ENCODE measurements at regions not wholly inside any gene's neighbourhood (a gene's known extent, or its start where the extent isn't known, plus 50 kb on each side); places are given as distances from the start of the nearest gene placed in this dataset.

- no peak for TF ChIP-seq POLR2A (IDR thresholded peaks at IDR 0.05; ENCODE audit: low read length)
- TF ChIP-seq GATA1 (IDR thresholded peaks at IDR 0.05; ENCODE audit: low read depth, low read length), result no peak
These were observed 505.7 kb upstream of the ARRDC3 start for GRCh38 chr5:91888810-91889209.
